ENCODE measurements at regions not wholly inside any gene's neighbourhood (a gene's known extent, or its start where the extent isn't known, plus 50 kb on each side); places are given as distances from the start of the nearest gene placed in this dataset.

GRCh38 chr6:137763436-137763835 lies 103.6 kb upstream of the TNFAIP3 start:
- no peak for DNase-seq

GRCh38 chr6:137763886-137764285 lies 103.2 kb upstream of the TNFAIP3 start:
- DNase-seq, result no peak

GRCh38 chr6:137764464-137764863 lies 102.6 kb upstream of the TNFAIP3 start:
- DNase-seq, result no peak

- no peak for DNase-seq
Observed at GRCh38 chr6:137765059-137765458, 102.0 kb upstream of the TNFAIP3 start.

- no peak for DNase-seq
Observed at GRCh38 chr6:137766596-137767370, 100.3 kb upstream of the TNFAIP3 start.

GRCh38 chr6:137767465-137767864 lies 99.6 kb upstream of the TNFAIP3 start:
- no peak for DNase-seq

GRCh38 chr6:137767911-137768690 lies 99.0 kb upstream of the TNFAIP3 start:
- no peak for DNase-seq

GRCh38 chr6:137768935-137769334 lies 98.1 kb upstream of the TNFAIP3 start:
- no peak for DNase-seq

- DNase-seq, result no peak
Observed at GRCh38 chr6:137769797-137770362, 97.2 kb upstream of the TNFAIP3 start.

GRCh38 chr6:137772541-137773250 lies 94.4 kb upstream of the TNFAIP3 start:
- no peak for DNase-seq

GRCh38 chr6:137775227-137775626 lies 91.8 kb upstream of the TNFAIP3 start:
- no peak for DNase-seq

GRCh38 chr6:137775720-137776119 lies 91.3 kb upstream of the TNFAIP3 start:
- no peak for DNase-seq

GRCh38 chr6:137776256-137776655 lies 90.8 kb upstream of the TNFAIP3 start:
- DNase-seq, result no peak

GRCh38 chr6:137776786-137777686 lies 90.0 kb upstream of the TNFAIP3 start:
- DNase-seq, result no peak

GRCh38 chr6:137777687-137778075 lies 89.4 kb upstream of the TNFAIP3 start:
- DNase-seq, result no peak

GRCh38 chr6:137779982-137780381 lies 87.1 kb upstream of the TNFAIP3 start:
- DNase-seq, result no peak

GRCh38 chr6:137780447-137781034 lies 86.5 kb upstream of the TNFAIP3 start:
- no peak for DNase-seq

- DNase-seq, result no peak
Observed at GRCh38 chr6:137781639-137782038, 85.4 kb upstream of the TNFAIP3 start.

GRCh38 chr6:137782166-137783039 lies 84.7 kb upstream of the TNFAIP3 start:
- DNase-seq, result no peak

GRCh38 chr6:137783710-137784109 lies 83.3 kb upstream of the TNFAIP3 start:
- no peak for DNase-seq

- no peak for DNase-seq
Observed at GRCh38 chr6:137784583-137784982, 82.5 kb upstream of the TNFAIP3 start.
